Neural progenitor cell (in vitro differentiated cells): ENCODE measurements at regions not wholly inside any gene's neighbourhood (a gene's known extent, or its start where the extent isn't known, plus 50 kb on each side); places are given as distances from the start of the nearest gene placed in this dataset.

Experiments
- EZH2 ChIP-seq: fragments of 200-600 bp; sonication (generic); IDR thresholded peaks from 2 replicates; pipeline ENCODE4 v1.6.1; 2017; ENCODE audit warnings: antibody characterized with exemption, mild to moderate bottlenecking, moderate library complexity
- EZH2phosphoT487 ChIP-seq: fragments of 200-600 bp; sonication (generic); IDR thresholded peaks from 2 replicates; pipeline ENCODE4 v1.6.1; 2017; ENCODE audit warnings: antibody characterized with exemption
- TF ChIP-seq, protein P1 (sequence below): fragments of 200-600 bp; sonication (generic); IDR thresholded peaks from 2 replicates; pipeline ENCODE4 v1.5.1; 2017; ENCODE audit warnings: antibody characterized with exemption, mild to moderate bottlenecking

DNA sequence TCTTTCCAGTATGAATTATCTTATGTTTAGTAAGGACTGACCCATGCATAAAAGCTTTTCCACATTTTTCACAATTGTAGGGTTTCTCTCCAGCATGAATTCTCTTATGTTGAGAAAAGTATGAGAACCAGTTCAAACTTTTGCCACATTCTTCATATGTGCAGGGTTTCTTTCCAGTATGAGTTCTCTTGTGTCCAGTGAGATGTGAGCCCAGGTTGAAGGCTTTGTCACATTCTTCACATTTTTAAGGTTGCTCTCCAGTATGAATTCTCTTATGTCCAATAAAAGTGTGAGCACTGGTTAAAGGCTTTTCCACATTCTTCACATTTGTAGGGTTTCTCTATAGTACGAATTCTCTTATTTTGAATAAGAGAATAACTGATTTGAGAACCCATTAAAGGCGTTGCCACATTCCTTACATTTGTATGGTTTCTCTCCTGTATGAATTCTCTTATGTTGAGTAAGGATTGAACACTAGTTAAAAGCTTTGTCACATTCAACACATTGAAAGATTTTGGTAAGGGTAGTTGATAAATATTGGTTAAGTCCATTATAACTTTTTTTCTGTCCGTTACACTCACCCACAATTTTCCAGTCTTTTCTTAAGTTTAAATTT, 911.0 kb upstream of the ZNF722 start:
- TF ChIP-seq, protein P1, sequence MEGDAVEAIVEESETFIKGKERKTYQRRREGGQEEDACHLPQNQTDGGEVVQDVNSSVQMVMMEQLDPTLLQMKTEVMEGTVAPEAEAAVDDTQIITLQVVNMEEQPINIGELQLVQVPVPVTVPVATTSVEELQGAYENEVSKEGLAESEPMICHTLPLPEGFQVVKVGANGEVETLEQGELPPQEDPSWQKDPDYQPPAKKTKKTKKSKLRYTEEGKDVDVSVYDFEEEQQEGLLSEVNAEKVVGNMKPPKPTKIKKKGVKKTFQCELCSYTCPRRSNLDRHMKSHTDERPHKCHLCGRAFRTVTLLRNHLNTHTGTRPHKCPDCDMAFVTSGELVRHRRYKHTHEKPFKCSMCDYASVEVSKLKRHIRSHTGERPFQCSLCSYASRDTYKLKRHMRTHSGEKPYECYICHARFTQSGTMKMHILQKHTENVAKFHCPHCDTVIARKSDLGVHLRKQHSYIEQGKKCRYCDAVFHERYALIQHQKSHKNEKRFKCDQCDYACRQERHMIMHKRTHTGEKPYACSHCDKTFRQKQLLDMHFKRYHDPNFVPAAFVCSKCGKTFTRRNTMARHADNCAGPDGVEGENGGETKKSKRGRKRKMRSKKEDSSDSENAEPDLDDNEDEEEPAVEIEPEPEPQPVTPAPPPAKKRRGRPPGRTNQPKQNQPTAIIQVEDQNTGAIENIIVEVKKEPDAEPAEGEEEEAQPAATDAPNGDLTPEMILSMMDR = no peak
- TF ChIP-seq EZH2 (no peak), EZH2phosphoT487 (no peak)
